ENCODE measurements at regions not wholly inside any gene's neighbourhood (a gene's known extent, or its start where the extent isn't known, plus 50 kb on each side); places are given as distances from the start of the nearest gene placed in this dataset.

DNA sequence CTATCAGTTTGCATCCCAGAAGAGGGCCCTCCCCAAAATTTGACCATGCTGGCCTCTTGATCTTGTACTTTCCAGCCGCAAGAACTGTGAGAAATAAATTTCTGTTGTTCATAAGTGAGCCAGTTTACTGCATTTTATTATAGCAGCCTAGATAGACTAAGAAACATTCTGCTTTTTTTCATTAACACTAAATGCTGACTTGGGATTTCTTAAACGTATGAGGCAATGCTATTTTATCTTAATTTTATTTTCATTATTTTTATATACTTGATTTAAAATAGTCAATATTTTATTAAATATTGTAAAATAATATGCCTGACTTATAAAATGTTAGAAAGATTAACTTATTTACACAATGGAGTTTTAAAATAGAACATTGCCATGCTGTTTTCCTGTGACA lies 341.8 kb upstream of the CNTNAP2 start (continued):
- TF ChIP-seq, protein P1, sequence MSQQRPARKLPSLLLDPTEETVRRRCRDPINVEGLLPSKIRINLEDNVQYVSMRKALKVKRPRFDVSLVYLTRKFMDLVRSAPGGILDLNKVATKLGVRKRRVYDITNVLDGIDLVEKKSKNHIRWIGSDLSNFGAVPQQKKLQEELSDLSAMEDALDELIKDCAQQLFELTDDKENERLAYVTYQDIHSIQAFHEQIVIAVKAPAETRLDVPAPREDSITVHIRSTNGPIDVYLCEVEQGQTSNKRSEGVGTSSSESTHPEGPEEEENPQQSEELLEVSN (IDR thresholded peaks at IDR 0.05), result no peak
- TF ChIP-seq ATF3 (IDR thresholded peaks at IDR 0.05; ENCODE audit: insufficient read depth, low read depth, low read length) (no peak), SP2 (IDR thresholded peaks at IDR 0.05; ENCODE audit: low read length) (no peak), NANOG (IDR thresholded peaks at IDR 0.05; ENCODE audit: insufficient read depth, low read depth, low read length, poor library complexity, severe bottlenecking) (no peak)
